Neural cell (in vitro differentiated cells): ENCODE measurements at regions not wholly inside any gene's neighbourhood (a gene's known extent, or its start where the extent isn't known, plus 50 kb on each side); places are given as distances from the start of the nearest gene placed in this dataset.
"Not testable (repeated sequence)": the region's sequence is repeated elsewhere in the genome, so short reads cannot be mapped to it uniquely, and the experiment has no call there.

Experiments
- H2AFZ ChIP-seq: fragments of 200-600, 300-800 bp; sonication (generic), shearing (Covaris generic); 2 replicates; pipeline ENCODE4 v1.6.0; 2014; ENCODE audit warnings: low read depth, mild to moderate bottlenecking, antibody characterized with exemption, low read length, moderate library complexity
- H3F3A ChIP-seq: fragments of 200-600 bp; shearing (Covaris generic); 2 replicates; pipeline ENCODE4 v1.6.1; 2016; ENCODE audit warnings: mild to moderate bottlenecking, moderate library complexity, mixed read lengths, antibody characterized with exemption, low read length; ENCODE audit not compliant: insufficient read depth, poor library complexity, severe bottlenecking
- H3K27ac ChIP-seq: fragments of 200-600, 300-800 bp; sonication (generic), shearing (Covaris generic); 2 replicates; pipeline ENCODE4 v1.5.1; 2014; ENCODE audit warnings: mild to moderate bottlenecking, low read length, moderate library complexity
- H3K27me3 ChIP-seq: fragments of 300-800, 200-600 bp; sonication (generic), shearing (Covaris generic); 2 replicates; pipeline ENCODE4 v1.6.0; 2014; ENCODE audit warnings: mild to moderate bottlenecking, low read depth, low read length, moderate library complexity; ENCODE audit not compliant: insufficient read depth
- H3K36me3 ChIP-seq: fragments of 300-800, 200-600 bp; sonication (generic), shearing (Covaris generic); 2 replicates; pipeline ENCODE4 v1.5.1; 2014; ENCODE audit warnings: mild to moderate bottlenecking, antibody characterized with exemption, low read length, moderate library complexity; ENCODE audit not compliant: insufficient read depth
- H3K4me2 ChIP-seq: fragments of 300-800, 200-600 bp; sonication (generic), shearing (Covaris generic); 2 replicates; pipeline ENCODE4 v1.6.0; 2014; ENCODE audit warnings: mild to moderate bottlenecking, low read length
- H3K4me3 ChIP-seq: fragments of 300-800, 200-600 bp; sonication (generic), shearing (Covaris generic); 2 replicates; pipeline ENCODE4 v1.5.1; 2014; ENCODE audit warnings: mild to moderate bottlenecking, low read length, moderate library complexity
- H3K79me2 ChIP-seq: fragments of 200-600 bp; shearing (Covaris generic); replicated peaks from 2 replicates; pipeline ENCODE4 v1.6.0; 2014; ENCODE audit warnings: mild to moderate bottlenecking, low read length, moderate library complexity; ENCODE audit not compliant: insufficient read depth
- H3K9ac ChIP-seq: fragments of 300-800, 200-600 bp; sonication (generic), shearing (Covaris generic); 2 replicates; pipeline ENCODE4 v1.6.1; 2016; ENCODE audit warnings: mild to moderate bottlenecking, low read length, mixed read lengths
- H3K9me2 ChIP-seq: fragments of 200-600 bp; shearing (Covaris generic); 2 replicates; pipeline ENCODE4 v1.6.1; 2016; ENCODE audit warnings: mild to moderate bottlenecking, low read length, mixed read lengths; ENCODE audit not compliant: insufficient read depth
- H3K9me3 ChIP-seq: fragments of 200-600, 300-800 bp; sonication (generic), shearing (Covaris generic); 2 replicates; pipeline ENCODE4 v1.6.1; 2016; ENCODE audit warnings: mild to moderate bottlenecking, mixed run types, low read length, moderate library complexity, mixed read lengths
- H4K20me1 ChIP-seq: fragments of 200-600 bp; shearing (Covaris generic); 2 replicates; pipeline ENCODE4 v1.6.1; 2016; ENCODE audit warnings: mild to moderate bottlenecking, mixed run types; ENCODE audit not compliant: insufficient read depth
- EP300 ChIP-seq: fragments of 450-650 bp; conservative IDR thresholded peaks from 2 replicates; pipeline ENCODE4 v1.6.1; 2014; ENCODE audit warnings: antibody characterized with exemption, mild to moderate bottlenecking, moderate library complexity; ENCODE audit not compliant: poor library complexity, severe bottlenecking
- EZH2 ChIP-seq: fragments of 200-600, 300-800 bp; shearing (Covaris generic), sonication (generic); IDR thresholded peaks from 2 replicates; pipeline ENCODE4 v1.6.1; 2014; ENCODE audit warnings: antibody characterized with exemption, low read length, borderline replicate concordance, mild to moderate bottlenecking; ENCODE audit not compliant: insufficient read depth, poor library complexity, severe bottlenecking
- MXI1 ChIP-seq: fragments of 450-650 bp; conservative IDR thresholded peaks from 2 replicates; pipeline ENCODE4 v1.6.1; 2014; ENCODE audit warnings: antibody characterized with exemption, mild to moderate bottlenecking; ENCODE audit not compliant: poor library complexity, severe bottlenecking
- POLR2AphosphoS5 ChIP-seq: IDR thresholded peaks from 2 replicates; pipeline ENCODE4 v1.6.1; 2012
- RAD21 ChIP-seq: fragments of 450-650 bp; conservative IDR thresholded peaks from 2 replicates; pipeline ENCODE4 v1.6.1; 2014; ENCODE audit warnings: antibody characterized with exemption, mild to moderate bottlenecking, moderate library complexity
- SMC3 ChIP-seq: fragments of 450-650 bp; conservative IDR thresholded peaks from 2 replicates; pipeline ENCODE4 v1.6.1; 2014; ENCODE audit warnings: antibody characterized with exemption, mild to moderate bottlenecking, moderate library complexity; ENCODE audit not compliant: poor library complexity
- TAF1 ChIP-seq: IDR thresholded peaks from 2 replicates; pipeline ENCODE4 v1.6.1; 2012; ENCODE audit warnings: low read depth
- TF ChIP-seq, protein P1 (sequence below): fragments of 450-650 bp; IDR thresholded peaks from 2 replicates; pipeline ENCODE4 v1.5.1; 2014; ENCODE audit warnings: antibody characterized with exemption, mild to moderate bottlenecking, moderate library complexity; ENCODE audit not compliant: poor library complexity, severe bottlenecking
- TF ChIP-seq, protein P2 (sequence below): IDR thresholded peaks from 2 replicates; pipeline ENCODE4 v1.6.1; 2012; ENCODE audit warnings: borderline replicate concordance

GRCh38 chr20:24855848-24856247 lies 93.2 kb upstream of the CST7 start:
- no peaks in the 10 kb centered on the region for H3K9me2 ChIP-seq
- no peaks in the 10 kb centered on the region for H3K79me2 ChIP-seq
- H3K4me2 ChIP-seq: no peak overlapping the region
- H4K20me1 ChIP-seq: no peaks in the 10 kb centered on the region
- peaks cover 4% of the 10 kb centered on the region for H3K9me3 ChIP-seq
- no peaks in the 10 kb centered on the region for H3K27me3 ChIP-seq
- H3K4me3 ChIP-seq: no peak overlapping the region
- H2AFZ ChIP-seq: no peak overlapping the region
- H3K36me3 ChIP-seq: no peaks in the 10 kb centered on the region
- H3F3A ChIP-seq: no peaks in the 10 kb centered on the region
- H3K9ac ChIP-seq: no peak overlapping the region
- TF ChIP-seq EZH2: no peak
- no peak for TF ChIP-seq SMC3
- TF ChIP-seq POLR2AphosphoS5: no peak
- TF ChIP-seq, protein P1, sequence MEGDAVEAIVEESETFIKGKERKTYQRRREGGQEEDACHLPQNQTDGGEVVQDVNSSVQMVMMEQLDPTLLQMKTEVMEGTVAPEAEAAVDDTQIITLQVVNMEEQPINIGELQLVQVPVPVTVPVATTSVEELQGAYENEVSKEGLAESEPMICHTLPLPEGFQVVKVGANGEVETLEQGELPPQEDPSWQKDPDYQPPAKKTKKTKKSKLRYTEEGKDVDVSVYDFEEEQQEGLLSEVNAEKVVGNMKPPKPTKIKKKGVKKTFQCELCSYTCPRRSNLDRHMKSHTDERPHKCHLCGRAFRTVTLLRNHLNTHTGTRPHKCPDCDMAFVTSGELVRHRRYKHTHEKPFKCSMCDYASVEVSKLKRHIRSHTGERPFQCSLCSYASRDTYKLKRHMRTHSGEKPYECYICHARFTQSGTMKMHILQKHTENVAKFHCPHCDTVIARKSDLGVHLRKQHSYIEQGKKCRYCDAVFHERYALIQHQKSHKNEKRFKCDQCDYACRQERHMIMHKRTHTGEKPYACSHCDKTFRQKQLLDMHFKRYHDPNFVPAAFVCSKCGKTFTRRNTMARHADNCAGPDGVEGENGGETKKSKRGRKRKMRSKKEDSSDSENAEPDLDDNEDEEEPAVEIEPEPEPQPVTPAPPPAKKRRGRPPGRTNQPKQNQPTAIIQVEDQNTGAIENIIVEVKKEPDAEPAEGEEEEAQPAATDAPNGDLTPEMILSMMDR: no peak
- TF ChIP-seq, protein P2, sequence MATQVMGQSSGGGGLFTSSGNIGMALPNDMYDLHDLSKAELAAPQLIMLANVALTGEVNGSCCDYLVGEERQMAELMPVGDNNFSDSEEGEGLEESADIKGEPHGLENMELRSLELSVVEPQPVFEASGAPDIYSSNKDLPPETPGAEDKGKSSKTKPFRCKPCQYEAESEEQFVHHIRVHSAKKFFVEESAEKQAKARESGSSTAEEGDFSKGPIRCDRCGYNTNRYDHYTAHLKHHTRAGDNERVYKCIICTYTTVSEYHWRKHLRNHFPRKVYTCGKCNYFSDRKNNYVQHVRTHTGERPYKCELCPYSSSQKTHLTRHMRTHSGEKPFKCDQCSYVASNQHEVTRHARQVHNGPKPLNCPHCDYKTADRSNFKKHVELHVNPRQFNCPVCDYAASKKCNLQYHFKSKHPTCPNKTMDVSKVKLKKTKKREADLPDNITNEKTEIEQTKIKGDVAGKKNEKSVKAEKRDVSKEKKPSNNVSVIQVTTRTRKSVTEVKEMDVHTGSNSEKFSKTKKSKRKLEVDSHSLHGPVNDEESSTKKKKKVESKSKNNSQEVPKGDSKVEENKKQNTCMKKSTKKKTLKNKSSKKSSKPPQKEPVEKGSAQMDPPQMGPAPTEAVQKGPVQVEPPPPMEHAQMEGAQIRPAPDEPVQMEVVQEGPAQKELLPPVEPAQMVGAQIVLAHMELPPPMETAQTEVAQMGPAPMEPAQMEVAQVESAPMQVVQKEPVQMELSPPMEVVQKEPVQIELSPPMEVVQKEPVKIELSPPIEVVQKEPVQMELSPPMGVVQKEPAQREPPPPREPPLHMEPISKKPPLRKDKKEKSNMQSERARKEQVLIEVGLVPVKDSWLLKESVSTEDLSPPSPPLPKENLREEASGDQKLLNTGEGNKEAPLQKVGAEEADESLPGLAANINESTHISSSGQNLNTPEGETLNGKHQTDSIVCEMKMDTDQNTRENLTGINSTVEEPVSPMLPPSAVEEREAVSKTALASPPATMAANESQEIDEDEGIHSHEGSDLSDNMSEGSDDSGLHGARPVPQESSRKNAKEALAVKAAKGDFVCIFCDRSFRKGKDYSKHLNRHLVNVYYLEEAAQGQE: no peak
- TF ChIP-seq EP300: no peak
- TF ChIP-seq MXI1: no peak
- no peak for TF ChIP-seq TAF1
- no peak for TF ChIP-seq RAD21
- H3K27ac ChIP-seq: no peak overlapping the region

- not testable (repeated sequence) for H3K27me3 ChIP-seq, H3K9me2 ChIP-seq
These were observed 90.6 kb upstream of the CST7 start for GRCh38 chr20:24858500-24858899.

GRCh38 chr20:24859539-24859938 lies 89.5 kb upstream of the CST7 start:
- Histone ChIP-seq H3K9me2 (no peaks in the 10 kb centered on the region), H3K4me2 (no peak overlapping the region), H3K27me3 (no peaks in the 10 kb centered on the region), H3K9ac (no peak overlapping the region), H3K27ac (no peak overlapping the region), H3F3A (no peaks in the 10 kb centered on the region), H3K79me2 (no peaks in the 10 kb centered on the region), H2AFZ (no peak overlapping the region), H3K4me3 (no peak overlapping the region), H3K9me3 (peaks cover 4% of the 10 kb centered on the region), H4K20me1 (no peaks in the 10 kb centered on the region), H3K36me3 (no peaks in the 10 kb centered on the region)
- TF ChIP-seq RAD21 (no peak), TAF1 (no peak), EZH2 (no peak), MXI1 (no peak), POLR2AphosphoS5 (no peak), EP300 (no peak), SMC3 (no peak)
- TF ChIP-seq, protein P1: no peak
- TF ChIP-seq, protein P2: no peak

More at GRCh38 chr20:24858500-24858899, 90.6 kb upstream of the CST7 start:
- H2AFZ ChIP-seq, H3K9ac ChIP-seq, H3K4me2 ChIP-seq, H3K79me2 ChIP-seq, H3K4me3 ChIP-seq, H3K9me3 ChIP-seq, H4K20me1 ChIP-seq, H3K27ac ChIP-seq, H3K36me3 ChIP-seq, H3F3A ChIP-seq: not testable (repeated sequence)
